IPS-15b (cell line): ENCODE measurements at regions not wholly inside any gene's neighbourhood (a gene's known extent, or its start where the extent isn't known, plus 50 kb on each side); places are given as distances from the start of the nearest gene placed in this dataset.
"Not testable (repeated sequence)": the region's sequence is repeated elsewhere in the genome, so short reads cannot be mapped to it uniquely, and the experiment has no call there.

ENCODE experiments used
- H3K27me3 ChIP-seq: one replicate; pipeline ENCODE4 v1.6.1; 2013; ENCODE audit warnings: low read length; ENCODE audit not compliant: control insufficient read depth, insufficient read depth
- H3K36me3 ChIP-seq: one replicate; pipeline ENCODE4 v1.6.1; 2013; ENCODE audit warnings: low read length; ENCODE audit not compliant: control insufficient read depth, insufficient read depth
- H3K4me1 ChIP-seq: one replicate; pipeline ENCODE4 v1.6.1; 2013; ENCODE audit warnings: mild to moderate bottlenecking, low read length; ENCODE audit not compliant: control insufficient read depth, insufficient read depth
- H3K4me3 ChIP-seq: one replicate; pipeline ENCODE4 v1.5.1; 2013; ENCODE audit warnings: low read depth, low read length
- H3K9ac ChIP-seq: one replicate; pipeline ENCODE4 v1.6.1; 2013; ENCODE audit warnings: low read depth, mild to moderate bottlenecking, low read length
- H3K9me3 ChIP-seq: one replicate; pipeline ENCODE4 v1.6.1; 2013; ENCODE audit warnings: mild to moderate bottlenecking, low read length; ENCODE audit not compliant: control insufficient read depth, insufficient read depth

- not testable (repeated sequence) for H3K4me1 ChIP-seq, H3K9me3 ChIP-seq, H3K27me3 ChIP-seq, H3K36me3 ChIP-seq
- H3K9ac ChIP-seq, result peak overlapping the region; percentile 32
- peak overlapping the region; percentile 26 for H3K4me3 ChIP-seq
These were observed 175.3 kb downstream of the SPATA31A6 start for GRCh38 chr9:42358626-42359247.

- not testable (repeated sequence) for H3K4me3 ChIP-seq, H3K9ac ChIP-seq
These were observed 181.2 kb downstream of the SPATA31A6 start for GRCh38 chr9:42364410-42365243.

GRCh38 chr9:42365244-42365945 is 181.9 kb downstream of the SPATA31A6 start:
- H3K4me1 ChIP-seq, H3K36me3 ChIP-seq, H3K9me3 ChIP-seq, H3K9ac ChIP-seq, H3K27me3 ChIP-seq, H3K4me3 ChIP-seq: not testable (repeated sequence)

More at GRCh38 chr9:42364410-42365243, 181.2 kb downstream of the SPATA31A6 start:
- not testable (repeated sequence) for H3K36me3 ChIP-seq, H3K4me1 ChIP-seq, H3K9me3 ChIP-seq, H3K27me3 ChIP-seq

- H3K36me3 ChIP-seq, H3K4me1 ChIP-seq, H3K9ac ChIP-seq: not testable (repeated sequence)
These were observed 184.9 kb downstream of the SPATA31A6 start for GRCh38 chr9:42368279-42368881.

GRCh38 chr9:42370172-42370571 is 186.7 kb downstream of the SPATA31A6 start:
- H3K9me3 ChIP-seq, H3K4me1 ChIP-seq, H3K36me3 ChIP-seq, H3K4me3 ChIP-seq, H3K9ac ChIP-seq, H3K27me3 ChIP-seq: not testable (repeated sequence)

More at GRCh38 chr9:42368279-42368881, 184.9 kb downstream of the SPATA31A6 start:
- not testable (repeated sequence) for H3K4me3 ChIP-seq, H3K27me3 ChIP-seq, H3K9me3 ChIP-seq

- not testable (repeated sequence) for H3K36me3 ChIP-seq, H3K4me3 ChIP-seq, H3K4me1 ChIP-seq, H3K9ac ChIP-seq, H3K9me3 ChIP-seq
- peaks cover 11% of the 10 kb centered on the region for H3K27me3 ChIP-seq
These were observed 188.0 kb downstream of the SPATA31A6 start for GRCh38 chr9:42371417-42371816.

GRCh38 chr9:42377530-42378417 is 194.3 kb downstream of the SPATA31A6 start:
- H3K9me3 ChIP-seq, H3K36me3 ChIP-seq, H3K9ac ChIP-seq, H3K4me3 ChIP-seq, H3K4me1 ChIP-seq: not testable (repeated sequence)
- H3K27me3 ChIP-seq, result peaks cover 49% of the 10 kb centered on the region

GRCh38 chr9:42378418-42378815 is 195.0 kb downstream of the SPATA31A6 start:
- no peak overlapping the region for H3K4me3 ChIP-seq

GRCh38 chr9:42379602-42380001 is 196.1 kb downstream of the SPATA31A6 start:
- peaks cover 54% of the 10 kb centered on the region for H3K27me3 ChIP-seq
- not testable (repeated sequence) for H3K4me3 ChIP-seq, H3K36me3 ChIP-seq, H3K4me1 ChIP-seq, H3K9me3 ChIP-seq, H3K9ac ChIP-seq

More at GRCh38 chr9:42378418-42378815, 195.0 kb downstream of the SPATA31A6 start:
- Histone ChIP-seq H3K36me3 (no peaks in the 10 kb centered on the region), H3K4me1 (no peaks in the 10 kb centered on the region), H3K9ac (no peak overlapping the region), H3K9me3 (no peaks in the 10 kb centered on the region), H3K27me3 (peaks cover 55% of the 10 kb centered on the region)

- not testable (repeated sequence) for H3K4me1 ChIP-seq, H3K9me3 ChIP-seq, H3K4me3 ChIP-seq, H3K36me3 ChIP-seq, H3K9ac ChIP-seq
- H3K27me3 ChIP-seq, result peaks cover 27% of the 10 kb centered on the region
These were observed 201.1 kb downstream of the SPATA31A6 start for GRCh38 chr9:42384585-42384984.

GRCh38 chr9:42385574-42386120 is 202.2 kb downstream of the SPATA31A6 start:
- not testable (repeated sequence) for H3K9me3 ChIP-seq, H3K4me3 ChIP-seq, H3K36me3 ChIP-seq, H3K9ac ChIP-seq, H3K4me1 ChIP-seq
- peaks cover 27% of the 10 kb centered on the region for H3K27me3 ChIP-seq
